ENCODE measurements at regions not wholly inside any gene's neighbourhood (a gene's known extent, or its start where the extent isn't known, plus 50 kb on each side); places are given as distances from the start of the nearest gene placed in this dataset.

DNA sequence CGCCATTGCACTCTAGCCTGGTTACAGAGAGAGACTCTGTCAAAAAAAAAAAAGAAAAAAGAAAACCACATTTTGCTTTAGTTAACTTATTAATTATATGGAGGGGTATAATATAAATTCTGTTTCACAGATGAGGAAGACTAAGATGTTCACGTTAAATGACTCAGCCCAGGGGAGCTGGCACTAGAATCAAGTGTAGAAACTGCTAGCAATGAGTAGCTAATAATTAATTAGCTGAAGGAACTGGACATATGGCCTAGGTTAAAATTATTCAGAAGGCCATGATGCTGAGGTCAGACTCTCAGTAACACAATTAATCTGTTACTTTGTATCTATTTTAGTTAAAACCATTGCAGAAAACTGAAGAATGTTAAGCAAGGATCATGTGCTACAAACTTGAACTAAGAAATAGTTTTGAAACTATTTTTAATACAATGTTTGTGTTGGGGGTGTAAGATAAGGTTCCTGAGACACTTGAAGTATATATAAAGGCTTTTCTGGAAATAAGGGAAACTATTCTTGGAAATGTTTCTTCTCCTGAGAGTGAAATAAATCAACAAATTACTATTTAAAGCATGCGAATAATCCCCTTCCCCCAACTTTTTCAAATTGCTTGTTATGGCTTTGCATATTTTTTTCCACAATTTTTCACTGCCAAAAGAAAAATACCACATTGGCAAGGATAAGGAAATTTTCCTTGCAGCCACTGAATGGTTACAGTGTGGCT lies 589.3 kb downstream of the SOX5 start:
- no peak for TF ChIP-seq TARDBP (IDR thresholded peaks at IDR 0.05; ENCODE audit: borderline replicate concordance)
- no peak for TF ChIP-seq PAX8 (IDR thresholded peaks at IDR 0.05)
- TF ChIP-seq MEF2A (IDR thresholded peaks at IDR 0.05; ENCODE audit: insufficient read depth, low read depth, low read length) = no peak
- no peak for TF ChIP-seq SP1 (IDR thresholded peaks at IDR 0.05; ENCODE audit: low read depth, low read length)
- TF ChIP-seq DPF2 (IDR thresholded peaks at IDR 0.05) = no peak
- TF ChIP-seq, protein P1, sequence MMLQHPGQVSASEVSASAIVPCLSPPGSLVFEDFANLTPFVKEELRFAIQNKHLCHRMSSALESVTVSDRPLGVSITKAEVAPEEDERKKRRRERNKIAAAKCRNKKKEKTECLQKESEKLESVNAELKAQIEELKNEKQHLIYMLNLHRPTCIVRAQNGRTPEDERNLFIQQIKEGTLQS (IDR thresholded peaks at IDR 0.05; ENCODE audit: borderline replicate concordance, extremely low read depth, low read depth, low read length) = no peak
